Tibial nerve (tissue), 4 donors: ENCODE measurements at regions not wholly inside any gene's neighbourhood (a gene's known extent, or its start where the extent isn't known, plus 50 kb on each side); places are given as distances from the start of the nearest gene placed in this dataset.
"Not testable (repeated sequence)": the region's sequence is repeated elsewhere in the genome, so short reads cannot be mapped to it uniquely, and the experiment has no call there.

Source experiments
- DNase-seq, 2 donors: peaks; one replicate each; pipeline ENCODE4 v3.0.0-alpha.2; 2019; ENCODE audit warnings: low spot score in 2 of 2
- H3K27ac ChIP-seq, 4 donors: fragments of 200-600 bp; sonication (generic) in 3 of 4; one replicate each; pipeline ENCODE4 v1.5.1; 2017 to 2019; ENCODE audit warnings: mild to moderate bottlenecking in 1 of 4
- H3K27me3 ChIP-seq, 2 donors: fragments of 200-600 bp; sonication (generic) in 1 of 2; one replicate each; pipeline versions ENCODE4 v1.5.1 to v1.6.0; 2017 to 2019
- H3K36me3 ChIP-seq, 3 donors: fragments of 200-600 bp; sonication (generic); one replicate each; pipeline ENCODE4 v1.5.1; 2018 to 2019
- H3K4me1 ChIP-seq, 4 donors: fragments of 200-600 bp; sonication (generic) in 3 of 4; one replicate each; pipeline ENCODE4 v1.5.1; 2017 to 2019
- H3K4me3 ChIP-seq, 4 donors: fragments of 200-600 bp; sonication (generic) in 3 of 4; one replicate each; pipeline ENCODE4 v1.5.1; 2017 to 2019; ENCODE audit warnings: mild to moderate bottlenecking in 1 of 4, moderate library complexity in 1 of 4
- H3K9me3 ChIP-seq, 4 donors: fragments of 200-600 bp; sonication (generic) in 3 of 4; one replicate each; pipeline ENCODE4 v1.5.1; 2017 to 2019
- EP300 ChIP-seq, 2 donors: sonication (generic); formaldehyde crosslinking; IDR thresholded peaks; one replicate each; pipeline ENCODE4 v1.6.1; 2017; ENCODE audit warnings: antibody characterized with exemption in 2 of 2, mild to moderate bottlenecking in 1 of 2
- POLR2A ChIP-seq, 2 donors: fragments of 450-650 bp; IDR thresholded peaks; one replicate each; pipeline ENCODE4 v1.6.1; 2017; ENCODE audit warnings: antibody characterized with exemption in 2 of 2, mild to moderate bottlenecking in 2 of 2, moderate library complexity in 2 of 2
- WGBS, 2 donors: methylation state at CpG; one replicate each; pipeline ENCODE4 v1.1.5; 2018; 5-methylcytosine and 5-hydroxymethylcytosine counted together
- TF ChIP-seq, protein P1 (sequence below), 5 experiments: fragments of 200-600 bp in 3 of 5; fragments of 450-650 bp in 2 of 5; sonication (generic) in 3 of 5; IDR thresholded peaks; one replicate each; pipeline ENCODE4 v1.5.1; 2016 to 2019; ENCODE audit warnings: antibody characterized with exemption in 5 of 5, mild to moderate bottlenecking in 3 of 5, moderate library complexity in 2 of 5

DNA sequence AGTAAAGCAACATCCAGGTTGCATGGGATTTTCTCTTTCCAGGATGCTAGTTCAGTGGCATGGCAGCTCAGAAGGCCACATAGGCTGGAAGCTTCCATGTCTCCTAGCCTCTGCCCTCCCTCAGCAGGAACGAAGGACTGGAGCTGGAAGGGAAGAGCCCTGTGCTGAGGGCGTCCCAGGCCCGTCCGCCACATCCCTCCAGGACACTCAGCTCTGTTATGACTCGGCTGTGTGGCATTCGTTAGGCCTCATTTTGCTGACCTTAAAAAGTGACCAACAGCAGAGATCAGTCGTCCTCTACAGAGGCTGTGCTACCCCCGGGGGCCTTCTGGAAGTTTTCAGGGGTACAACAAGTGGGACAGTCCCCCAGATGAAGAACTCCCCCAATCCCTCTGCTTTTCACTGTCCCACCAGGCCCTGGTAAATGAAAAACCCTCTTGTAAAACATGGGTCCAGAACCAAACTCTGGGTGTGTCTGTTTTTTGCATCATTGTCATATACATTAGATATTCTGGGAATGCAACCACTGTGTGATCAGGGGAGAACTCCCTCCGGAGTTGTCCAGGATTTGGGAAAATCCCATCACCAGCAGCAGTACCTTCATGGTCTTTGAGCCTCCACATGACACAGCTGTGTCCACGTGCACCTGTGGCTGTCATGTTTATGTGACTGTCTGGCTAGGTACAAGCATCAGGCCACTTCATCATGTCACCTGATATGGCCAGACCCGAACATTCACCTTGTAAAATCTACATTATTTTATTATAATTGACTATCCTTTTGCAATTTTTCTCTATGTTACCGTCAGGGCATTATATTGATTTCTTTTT, 149.9 kb downstream of the OR4M2 start:
- 56 to 68% methylated on average over 11 to 12 of the region's 12 CpGs for WGBS, 2 donors
- no peak overlapping the region for H3K4me3 ChIP-seq
- no peaks in the 10 kb centered on the region for H3K27me3 ChIP-seq
- TF ChIP-seq POLR2A (IDR thresholded peaks at IDR 0.05), result no peak
- TF ChIP-seq EP300 (IDR thresholded peaks at IDR 0.05), result no peak
- TF ChIP-seq, protein P1, sequence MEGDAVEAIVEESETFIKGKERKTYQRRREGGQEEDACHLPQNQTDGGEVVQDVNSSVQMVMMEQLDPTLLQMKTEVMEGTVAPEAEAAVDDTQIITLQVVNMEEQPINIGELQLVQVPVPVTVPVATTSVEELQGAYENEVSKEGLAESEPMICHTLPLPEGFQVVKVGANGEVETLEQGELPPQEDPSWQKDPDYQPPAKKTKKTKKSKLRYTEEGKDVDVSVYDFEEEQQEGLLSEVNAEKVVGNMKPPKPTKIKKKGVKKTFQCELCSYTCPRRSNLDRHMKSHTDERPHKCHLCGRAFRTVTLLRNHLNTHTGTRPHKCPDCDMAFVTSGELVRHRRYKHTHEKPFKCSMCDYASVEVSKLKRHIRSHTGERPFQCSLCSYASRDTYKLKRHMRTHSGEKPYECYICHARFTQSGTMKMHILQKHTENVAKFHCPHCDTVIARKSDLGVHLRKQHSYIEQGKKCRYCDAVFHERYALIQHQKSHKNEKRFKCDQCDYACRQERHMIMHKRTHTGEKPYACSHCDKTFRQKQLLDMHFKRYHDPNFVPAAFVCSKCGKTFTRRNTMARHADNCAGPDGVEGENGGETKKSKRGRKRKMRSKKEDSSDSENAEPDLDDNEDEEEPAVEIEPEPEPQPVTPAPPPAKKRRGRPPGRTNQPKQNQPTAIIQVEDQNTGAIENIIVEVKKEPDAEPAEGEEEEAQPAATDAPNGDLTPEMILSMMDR (IDR thresholded peaks at IDR 0.05), result no peak
- H3K4me1 ChIP-seq, result no peaks in the 10 kb centered on the region
- no peak for DNase-seq
- no peaks in the 10 kb centered on the region for H3K9me3 ChIP-seq
- H3K27ac ChIP-seq, result no peak overlapping the region
- no peaks in the 10 kb centered on the region for H3K36me3 ChIP-seq

DNA sequence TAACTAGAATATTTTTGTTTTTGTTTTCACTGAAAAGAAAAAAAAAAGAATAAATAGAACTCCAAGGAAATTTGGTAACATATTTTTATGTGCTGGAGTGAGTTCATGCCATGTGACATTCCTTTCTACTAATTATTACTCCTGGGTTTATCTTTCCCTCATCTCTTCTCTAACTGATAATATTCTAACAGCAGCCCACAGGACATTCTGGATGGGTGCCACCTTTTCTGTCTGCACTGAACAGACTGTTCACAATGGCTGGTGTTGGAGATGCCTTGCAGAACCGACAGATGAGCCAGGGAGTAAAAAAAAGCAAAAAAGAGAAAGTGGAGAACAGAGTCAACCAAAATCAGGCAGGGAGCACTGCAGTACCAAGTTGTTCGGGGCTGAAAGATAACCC, 151.3 kb downstream of the OR4M2 start:
- WGBS, 2 donors, result 51 to 58% methylated on average over 2 of the region's 2 CpGs
- H3K36me3 ChIP-seq, result no peaks in the 10 kb centered on the region

DNA sequence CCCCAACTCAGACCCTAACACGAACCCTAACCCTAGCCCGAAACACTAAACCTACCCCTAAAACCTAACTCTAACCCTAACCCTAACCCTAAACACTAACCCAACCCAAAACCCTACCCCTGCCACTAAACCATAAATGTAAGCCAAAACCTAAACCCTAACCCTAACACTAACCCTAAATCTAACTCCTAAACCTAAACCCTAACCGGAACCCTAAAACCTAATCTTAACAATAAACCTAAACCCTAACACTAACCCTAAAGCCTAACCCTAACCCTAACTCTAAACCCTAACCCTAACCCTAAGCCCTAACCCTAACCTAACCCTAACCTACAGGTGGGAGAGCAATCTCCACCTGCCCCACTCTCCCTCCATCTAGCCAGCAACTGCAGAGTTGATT, 152.3 kb downstream of the OR4M2 start:
- Histone ChIP-seq H3K36me3 (no peaks in the 10 kb centered on the region), H3K9me3 (no peaks in the 10 kb centered on the region), H3K27ac (no peak overlapping the region), H3K4me3 (no peak overlapping the region), H3K4me1 (no peaks in the 10 kb centered on the region), H3K27me3 (no peaks in the 10 kb centered on the region)
- 88 to 90% methylated on average over 3 of the region's 3 CpGs for WGBS, 2 donors
- DNase-seq, result no peak
- TF ChIP-seq EP300 (IDR thresholded peaks at IDR 0.05), result no peak
- TF ChIP-seq, protein P1 (IDR thresholded peaks at IDR 0.05), result no peak
- TF ChIP-seq POLR2A (IDR thresholded peaks at IDR 0.05), result no peak

More for the DNA sequence above, 151.3 kb downstream of the OR4M2 start:
- no peaks in the 10 kb centered on the region for H3K27me3 ChIP-seq
- H3K4me3 ChIP-seq, result no peak overlapping the region
- TF ChIP-seq, protein P1 (IDR thresholded peaks at IDR 0.05), result no peak
- TF ChIP-seq EP300 (IDR thresholded peaks at IDR 0.05) (no peak), POLR2A (IDR thresholded peaks at IDR 0.05) (no peak)
- H3K9me3 ChIP-seq, result no peaks in the 10 kb centered on the region
- no peak for DNase-seq
- no peaks in the 10 kb centered on the region for H3K4me1 ChIP-seq
- no peak overlapping the region for H3K27ac ChIP-seq

DNA sequence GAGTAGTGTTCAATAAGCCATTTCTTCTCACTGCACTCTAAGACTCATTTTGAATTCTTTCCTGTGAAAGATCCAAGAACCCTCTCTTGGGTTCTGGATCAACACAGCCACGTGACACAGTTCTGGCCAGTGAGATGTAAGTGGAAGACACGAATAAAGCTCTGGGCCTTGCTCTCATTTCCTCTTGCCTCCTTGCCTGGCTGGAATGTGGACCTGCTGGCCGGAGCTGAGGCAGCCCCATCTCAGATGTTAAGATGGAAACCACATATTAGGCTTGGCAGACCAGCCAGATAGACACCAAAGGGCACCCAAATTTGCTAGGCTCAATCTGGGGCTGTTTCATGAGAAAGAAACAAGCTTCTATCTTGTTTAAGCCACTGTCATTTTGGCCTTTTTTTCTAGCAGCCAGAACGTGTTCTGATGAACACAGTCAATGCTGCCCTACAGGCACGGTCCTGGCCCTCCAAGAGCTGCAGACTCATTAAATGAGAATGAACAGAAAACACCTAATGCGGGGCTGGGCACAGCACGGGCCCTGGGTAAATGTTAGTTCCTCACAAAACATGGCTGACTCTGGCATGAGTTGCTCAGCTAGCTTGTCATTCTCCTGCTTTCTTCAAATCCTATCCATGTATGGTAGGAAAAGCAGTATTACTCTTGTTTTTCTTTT, 155.1 kb downstream of the OR4M2 start:
- H3K4me1 ChIP-seq, H3K9me3 ChIP-seq, H3K27me3 ChIP-seq, H3K36me3 ChIP-seq, DNase-seq, H3K4me3 ChIP-seq, H3K27ac ChIP-seq: not testable (repeated sequence)
- 62 to 63% methylated on average over 7 of the region's 7 CpGs for WGBS, 2 donors

DNA sequence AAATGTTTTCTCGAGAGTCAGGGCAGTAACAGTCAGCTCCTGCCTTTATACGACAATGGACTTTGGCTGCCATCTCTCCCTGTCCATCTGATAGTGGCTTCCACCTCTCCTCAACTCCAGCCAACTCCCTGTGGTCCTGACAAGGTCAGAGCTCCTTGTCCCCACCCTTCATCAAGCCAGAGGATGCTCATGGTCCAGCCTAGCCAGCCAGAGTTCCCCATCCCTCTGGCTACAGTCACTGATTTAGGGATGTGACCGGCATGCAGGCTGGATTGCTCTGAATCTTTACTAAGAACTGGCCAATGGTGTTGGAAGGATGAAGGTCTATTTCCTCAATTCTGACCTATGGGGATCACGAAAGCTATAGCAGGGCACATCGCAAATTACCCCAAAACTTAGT, 156.1 kb downstream of the OR4M2 start:
- WGBS, 2 donors, result 75 to 76% methylated on average over 5 of the region's 5 CpGs
- Histone ChIP-seq H3K27me3 (no peaks in the 10 kb centered on the region), H3K4me3 (no peak overlapping the region), H3K4me1 (no peaks in the 10 kb centered on the region), H3K36me3 (no peaks in the 10 kb centered on the region), H3K9me3 (no peaks in the 10 kb centered on the region), H3K27ac (no peak overlapping the region)
- DNase-seq, result no peak
- TF ChIP-seq EP300 (IDR thresholded peaks at IDR 0.05), result no peak
- TF ChIP-seq, protein P1 (IDR thresholded peaks at IDR 0.05), result no peak
